ENCODE measurements at regions not wholly inside any gene's neighbourhood (a gene's known extent, or its start where the extent isn't known, plus 50 kb on each side); places are given as distances from the start of the nearest gene placed in this dataset.

GRCh38 chr14:34039428-34040047, 88.7 kb upstream of the EGLN3 start (continued):
- TF ChIP-seq ZNF18 (CRISPR knock-in tag; IDR thresholded peaks at IDR 0.05; ENCODE audit: insufficient replicate concordance) (no peak), ZNF331 (CRISPR knock-in tag; IDR thresholded peaks at IDR 0.05) (0 out of 2 replicates have a peak, but pooled peaks have one; percentile 26), ZNF224 (CRISPR knock-in tag; IDR thresholded peaks at IDR 0.05) (no peak), ZNF282 (IDR thresholded peaks at IDR 0.05; ENCODE audit: partially characterized antibody) (no peak), SALL1 (CRISPR knock-in tag; IDR thresholded peaks at IDR 0.05) (peak; percentile 15; the same call in 1 of the 2 replicates), RCOR2 (CRISPR knock-in tag; IDR thresholded peaks at IDR 0.05) (peak; percentile 83), HDAC2 (CRISPR knock-in tag; IDR thresholded peaks at IDR 0.05) (no peak; the same call in 1 of the 2 replicates), ZNF605 (CRISPR knock-in tag; IDR thresholded peaks at IDR 0.05) (0 out of 2 replicates have a peak, but pooled peaks have one; percentile 50), ZNF883 (CRISPR knock-in tag; IDR thresholded peaks at IDR 0.05; ENCODE audit: not compliant biosample characterization) (no peak), CSRNP2 (CRISPR knock-in tag; conservative IDR thresholded peaks at IDR 0.05; ENCODE audit: low read depth) (no peak), HHEX (CRISPR knock-in tag; IDR thresholded peaks at IDR 0.05) (no peak), ZNF274 (CRISPR knock-in tag; IDR thresholded peaks at IDR 0.05) (no peak), ZBTB20 (CRISPR knock-in tag; IDR thresholded peaks at IDR 0.05; ENCODE audit: borderline replicate concordance, low read depth) (peak; percentile 80; the same call in 1 of the 2 replicates), ARID4A (CRISPR knock-in tag; IDR thresholded peaks at IDR 0.05; ENCODE audit: borderline replicate concordance) (no peak), RNF2 (conservative IDR thresholded peaks at IDR 0.05; ENCODE audit: low read depth) (no peak), SP4 (CRISPR knock-in tag; IDR thresholded peaks at IDR 0.05) (no peak), MBD4 (IDR thresholded peaks at IDR 0.05; ENCODE audit: borderline replicate concordance, low read length) (no peak), DNMT3B (CRISPR knock-in tag; conservative IDR thresholded peaks at IDR 0.05) (no peak), SOX13 (IDR thresholded peaks at IDR 0.05) (no peak), SOX13 (CRISPR knock-in tag; conservative IDR thresholded peaks at IDR 0.05 in 1 of 2, IDR thresholded peaks at IDR 0.05 in 1 of 2) (peak in 1 of 2 experiments; percentile 52; a peak in 1 of 4 replicates), STAT5B (CRISPR knock-in tag; IDR thresholded peaks at IDR 0.05) (no peak), ZFP36L1 (CRISPR knock-in tag; IDR thresholded peaks at IDR 0.05) (0 out of 2 replicates have a peak, but pooled peaks have one; percentile 13), XRCC5 (optimal IDR thresholded peaks at IDR 0.05; ENCODE audit: low read length) (no peak), IRF2 (CRISPR knock-in tag; IDR thresholded peaks at IDR 0.05) (0 out of 2 replicates have a peak, but pooled peaks have one; percentile 14)

Data from HepG2 (cell line).